Activated CD4-positive, CD25-positive, alpha-beta regulatory T cell treated with anti-CD3 and anti-CD28 coated beads, Interleukin-2, amount 50 U/mL, for 72 hours (primary cell): ENCODE measurements at regions not wholly inside any gene's neighbourhood (a gene's known extent, or its start where the extent isn't known, plus 50 kb on each side); places are given as distances from the start of the nearest gene placed in this dataset.
"Not testable (repeated sequence)": the region's sequence is repeated elsewhere in the genome, so short reads cannot be mapped to it uniquely, and the experiment has no call there.

ENCODE experiments used
- DNase-seq: peaks from one replicate; pipeline ENCODE4 v3.0.0; 2021

DNA sequence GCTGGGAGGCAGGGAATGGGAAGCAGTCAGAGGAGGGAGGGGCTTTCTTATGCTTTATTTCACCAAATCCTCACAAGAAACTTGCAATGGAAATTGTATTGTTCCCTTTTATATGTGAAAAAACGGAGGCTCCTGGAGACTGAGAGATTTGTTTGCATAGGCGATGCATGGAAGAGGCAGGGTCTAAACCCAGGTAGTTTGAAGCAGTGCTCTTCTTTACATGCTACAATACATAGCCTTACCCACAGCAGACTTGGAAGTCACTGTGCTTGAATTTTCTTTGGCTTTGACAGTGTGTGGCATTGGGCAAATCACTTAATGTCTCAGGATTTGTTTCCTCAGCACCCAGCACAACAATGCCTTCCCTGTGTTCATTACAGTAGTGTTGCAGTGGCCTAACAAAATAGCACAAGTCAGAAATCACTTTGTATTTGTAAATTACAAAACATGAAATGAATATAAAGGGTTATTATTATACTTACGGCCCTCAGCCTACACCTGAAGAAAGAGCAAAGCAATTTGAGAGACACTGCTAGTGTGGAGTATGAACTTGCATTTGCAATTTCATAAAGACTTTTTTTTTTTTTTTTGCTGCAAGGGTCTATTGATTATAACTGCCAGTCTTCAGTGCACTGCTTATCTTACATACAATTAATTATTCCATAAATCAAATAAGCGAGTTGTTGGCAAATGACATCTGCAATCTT is 646.4 kb upstream of the KCNMB2 start:
- DNase-seq: no peak

DNA sequence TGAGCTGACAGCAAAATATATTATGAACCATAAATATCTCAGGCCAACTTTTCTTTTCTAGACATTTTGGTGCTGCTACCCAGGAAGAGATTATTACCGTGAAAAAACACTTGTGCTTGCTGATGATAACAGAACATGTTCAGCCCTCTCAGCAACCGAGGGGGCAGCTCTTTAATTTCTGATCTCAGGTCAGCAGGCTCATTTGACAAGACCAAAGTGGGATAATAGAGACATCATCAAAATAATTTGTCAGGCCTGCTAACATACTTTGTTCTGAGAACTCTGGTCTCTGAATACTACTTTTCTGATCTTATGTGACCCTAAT is 645.9 kb upstream of the KCNMB2 start:
- no peak for DNase-seq

DNA sequence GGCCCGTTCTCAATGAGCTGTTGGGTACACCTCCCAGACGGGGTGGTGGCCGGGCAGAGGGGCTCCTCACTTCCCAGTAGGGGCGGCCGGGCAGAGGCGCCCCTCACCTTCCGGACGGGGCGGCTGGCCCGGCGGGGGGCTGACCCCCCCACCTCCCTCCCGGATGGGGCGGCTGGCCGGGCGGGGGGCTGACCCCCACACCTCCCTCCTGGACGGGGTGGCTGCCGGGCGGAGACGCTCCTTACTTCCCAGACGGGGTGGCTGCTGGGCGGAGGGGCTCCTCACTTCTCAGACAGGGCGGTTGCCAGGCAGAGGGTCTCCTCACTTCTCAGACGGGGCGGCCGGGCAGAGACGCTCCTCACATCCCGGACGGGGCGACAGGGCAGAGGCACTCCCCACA is 644.7 kb upstream of the KCNMB2 start:
- not testable (repeated sequence) for DNase-seq

DNA sequence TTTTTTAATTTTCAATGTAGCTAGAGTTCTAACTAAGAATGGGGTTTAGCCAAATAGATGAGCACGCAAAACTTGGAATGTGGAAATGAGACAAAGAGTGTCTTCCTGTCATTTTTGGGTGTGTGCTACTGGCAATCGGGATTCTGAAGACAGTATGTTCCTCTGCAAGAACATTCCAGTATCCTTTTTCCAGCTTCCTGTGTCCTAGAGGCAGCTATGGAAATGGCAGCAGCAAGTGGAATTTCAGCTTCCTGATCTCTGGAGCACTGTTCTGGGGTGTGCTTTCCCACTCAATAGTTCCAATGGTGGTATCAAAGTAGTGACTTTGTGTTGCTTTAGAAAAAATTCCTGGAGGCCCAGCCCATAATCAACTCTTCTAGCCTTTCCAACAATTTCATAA is 642.9 kb upstream of the KCNMB2 start:
- DNase-seq: no peak

DNA sequence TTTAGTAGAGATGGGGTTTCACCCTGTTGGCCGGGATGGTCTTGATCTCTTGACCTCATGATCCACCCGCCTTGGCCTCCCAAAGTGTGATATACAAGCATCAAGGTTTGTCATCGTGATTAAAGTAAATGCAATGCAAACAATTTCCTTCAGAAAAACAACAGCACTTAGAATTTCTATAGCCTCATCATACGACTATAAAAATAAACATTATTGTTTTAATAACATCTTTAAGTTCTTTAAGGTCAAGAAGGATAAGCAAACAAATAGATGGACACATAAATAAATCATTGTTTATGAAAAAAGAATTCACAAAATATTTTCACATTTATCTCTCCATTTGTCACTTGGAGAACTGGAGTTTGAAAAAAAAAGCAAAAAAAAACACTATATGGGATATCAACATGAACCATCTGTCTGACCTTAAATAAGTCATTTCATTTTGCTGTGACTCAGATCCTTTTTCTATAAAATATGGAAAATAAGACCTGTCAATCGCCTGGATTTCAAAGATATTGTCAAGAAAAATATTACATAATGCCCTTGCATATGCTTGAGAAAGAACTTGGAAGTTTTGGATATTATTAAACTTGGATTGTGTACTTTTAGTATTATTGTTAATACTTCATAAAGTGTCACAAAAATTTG is 642.0 kb upstream of the KCNMB2 start:
- no peak for DNase-seq

DNA sequence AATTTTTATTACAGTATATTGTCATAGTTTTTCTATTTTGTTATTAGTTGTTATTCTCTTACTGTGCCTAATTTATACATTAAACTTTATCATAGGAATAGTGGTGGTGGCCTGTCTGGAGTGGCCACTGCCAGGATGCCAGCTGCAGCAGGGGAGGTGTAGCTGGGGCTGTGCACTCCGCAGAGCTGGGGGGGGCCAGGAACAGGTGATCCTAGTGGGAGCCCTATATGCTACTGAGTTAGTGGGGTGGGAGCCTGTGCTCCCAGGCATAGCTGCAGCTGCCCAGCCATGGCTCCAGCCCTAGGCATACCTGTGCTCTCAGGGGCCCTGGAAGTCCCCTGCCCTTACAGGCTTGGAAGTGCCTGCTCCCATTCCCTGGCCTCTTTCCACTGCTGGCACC is 638.1 kb upstream of the KCNMB2 start:
- DNase-seq: no peak

DNA sequence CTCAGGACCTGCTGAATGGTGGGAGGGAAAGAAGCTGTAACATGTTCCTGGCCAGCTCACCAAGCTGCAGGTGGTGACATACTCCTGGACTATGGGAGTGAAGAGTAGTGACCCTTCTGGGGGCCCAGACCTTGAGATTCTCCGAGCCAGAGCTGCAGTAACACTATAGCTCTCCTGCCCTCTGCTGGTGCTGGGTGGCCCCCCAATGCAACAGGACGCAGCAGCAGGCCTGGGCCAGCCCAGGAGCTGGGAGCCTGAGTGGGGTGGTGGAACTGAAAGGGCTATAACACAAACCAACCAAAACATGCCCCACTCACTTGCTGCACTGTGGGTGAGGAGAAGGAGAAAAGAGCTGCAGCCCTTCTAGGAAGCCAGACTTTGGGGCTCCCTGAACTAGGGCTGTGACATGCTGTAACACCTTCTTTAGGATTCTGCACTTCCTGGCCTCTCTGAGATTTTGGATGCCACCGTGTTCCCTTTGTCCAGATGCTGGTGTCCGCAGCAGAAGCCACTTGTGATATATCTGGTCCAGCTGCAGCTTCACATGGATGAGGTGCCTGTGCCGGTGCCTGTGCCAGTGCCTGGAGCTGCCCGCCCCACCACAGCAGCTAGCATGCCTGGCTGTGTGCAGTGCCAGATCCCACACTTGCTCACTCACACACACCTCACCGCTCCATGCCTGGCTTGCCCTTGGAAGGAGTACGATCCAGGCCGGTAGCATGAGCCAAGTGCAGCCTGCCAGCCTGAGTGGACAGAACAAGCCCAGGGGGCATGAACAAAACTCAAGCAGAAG is 636.8 kb upstream of the KCNMB2 start:
- DNase-seq: no peak

DNA sequence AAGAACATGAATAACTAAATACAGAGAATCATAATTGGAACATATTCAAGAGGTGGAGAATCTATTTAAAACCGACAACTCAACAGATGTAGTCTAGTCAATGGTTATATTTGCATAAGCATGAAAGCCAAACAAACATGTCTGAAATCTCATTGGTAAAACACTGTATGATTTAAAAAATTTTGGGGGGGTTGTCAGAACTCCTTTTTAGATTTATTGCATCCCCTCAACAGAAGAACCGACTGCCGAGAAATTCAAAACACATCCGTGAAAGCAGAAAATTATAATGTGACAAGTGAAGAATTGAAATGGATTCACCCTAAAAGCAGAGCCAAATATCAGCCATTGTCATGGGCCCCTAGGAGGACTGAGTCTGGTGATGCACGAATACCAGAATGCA is 633.4 kb upstream of the KCNMB2 start:
- DNase-seq: no peak

DNA sequence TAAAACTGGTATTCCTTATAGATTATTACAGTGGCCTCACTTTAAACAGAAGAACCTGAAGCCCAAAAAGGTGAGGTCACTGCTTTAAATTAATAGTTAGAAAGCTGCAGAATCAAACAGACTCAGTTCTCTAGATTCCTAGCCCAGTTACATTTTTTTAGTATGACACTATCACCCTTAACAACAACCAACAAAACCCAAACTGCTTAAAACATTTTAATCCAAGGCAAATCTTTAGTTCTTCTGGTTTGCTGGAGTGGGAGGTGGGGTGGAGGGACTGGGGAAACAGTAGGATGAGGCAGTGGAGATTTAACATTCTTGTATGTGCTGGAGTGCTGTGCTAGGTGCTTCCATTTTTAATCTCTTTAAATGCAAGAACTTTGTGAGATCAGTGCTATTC is 631.6 kb upstream of the KCNMB2 start:
- no peak for DNase-seq

DNA sequence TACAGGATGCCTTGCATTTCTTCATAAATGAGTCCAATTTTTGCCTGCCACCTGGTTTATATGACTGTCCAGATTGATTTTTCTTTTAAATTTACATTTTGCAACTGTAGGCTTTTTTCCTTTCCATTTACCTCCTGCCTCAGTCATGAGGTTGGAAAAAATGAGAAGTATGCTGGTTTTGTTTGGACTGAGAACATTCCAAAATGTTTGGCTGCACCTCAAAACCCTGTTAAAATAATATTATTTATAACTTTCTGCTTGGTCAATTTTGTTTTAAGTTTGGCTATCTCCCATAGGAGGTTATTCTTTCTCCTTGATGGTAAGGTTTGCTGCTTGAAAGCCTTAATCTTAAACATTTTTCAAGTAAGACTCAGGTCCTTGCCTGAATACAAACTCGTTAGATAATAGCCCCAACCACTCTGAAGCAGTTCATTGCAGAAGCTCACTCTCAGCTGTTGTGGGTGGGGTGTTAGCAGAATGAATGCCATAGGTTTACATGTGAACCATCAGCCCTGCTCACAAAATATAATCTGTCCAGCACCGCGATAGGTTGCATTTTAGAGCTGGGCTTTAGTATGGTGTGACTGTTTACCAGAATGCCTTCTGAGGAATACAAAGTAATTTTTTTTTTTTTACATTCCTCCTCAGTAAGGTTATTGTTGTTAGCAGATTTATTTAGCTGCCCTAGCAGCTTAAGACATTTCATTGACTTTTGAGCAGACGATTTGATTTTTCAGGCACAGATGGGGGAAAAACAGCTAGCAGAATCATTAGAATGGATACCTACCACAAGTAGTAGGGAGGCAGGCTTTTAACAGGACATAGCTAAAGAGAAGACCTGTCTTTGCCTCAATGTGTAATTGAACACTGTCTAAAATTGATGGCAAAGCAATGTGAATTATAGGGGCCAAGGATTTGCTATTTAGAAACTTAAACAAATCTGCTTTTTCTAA is 630.8 kb upstream of the KCNMB2 start:
- no peak for DNase-seq

DNA sequence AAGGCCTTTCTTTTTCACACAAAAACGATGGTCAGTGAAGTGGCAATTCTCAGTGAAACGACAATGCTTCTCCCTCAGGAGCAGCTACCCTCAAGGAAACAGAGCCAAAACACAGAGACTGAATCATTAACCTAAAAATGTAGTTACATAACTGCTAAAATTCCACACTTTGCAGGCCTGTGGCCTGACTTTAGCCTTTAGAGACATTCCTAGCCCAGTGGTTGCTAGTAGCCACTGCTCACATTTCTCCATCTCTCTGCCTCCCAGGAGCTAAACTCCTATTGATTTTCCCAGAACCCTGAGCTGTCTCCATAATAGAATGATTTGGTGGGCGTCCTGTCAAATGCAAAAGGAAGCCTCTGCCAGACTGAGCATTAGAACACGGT is 630.1 kb upstream of the KCNMB2 start:
- DNase-seq: no peak

DNA sequence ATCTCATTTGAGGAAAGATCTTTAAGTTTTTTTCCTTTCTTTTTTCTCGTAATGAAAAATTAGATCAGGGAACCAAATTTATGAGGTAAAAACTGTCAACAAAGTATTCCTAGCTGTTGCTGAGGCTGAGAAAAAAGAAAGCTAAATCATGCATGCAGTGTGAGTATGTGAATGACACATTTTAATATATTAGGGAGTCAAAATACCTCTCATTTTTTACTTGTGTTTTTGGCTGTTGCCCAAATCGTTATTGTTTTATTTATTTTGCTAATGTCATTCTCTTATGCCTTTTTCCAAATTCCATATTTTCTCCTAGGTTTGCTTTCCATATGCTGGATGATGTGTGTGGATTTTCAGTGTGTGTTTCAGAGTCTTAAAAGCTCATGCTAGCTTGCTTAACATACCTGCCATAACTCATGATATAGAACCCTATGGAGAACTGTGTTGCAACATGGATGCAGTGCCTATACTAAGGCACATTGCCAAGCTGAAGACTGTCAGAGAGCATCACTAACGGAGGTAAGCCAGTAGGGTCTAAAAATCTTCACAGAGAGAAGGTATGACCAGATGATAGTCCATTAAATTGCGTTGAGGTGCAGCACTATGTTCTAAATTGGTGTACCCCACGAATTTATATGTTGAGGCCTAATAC is 629.5 kb upstream of the KCNMB2 start:
- no peak for DNase-seq

DNA sequence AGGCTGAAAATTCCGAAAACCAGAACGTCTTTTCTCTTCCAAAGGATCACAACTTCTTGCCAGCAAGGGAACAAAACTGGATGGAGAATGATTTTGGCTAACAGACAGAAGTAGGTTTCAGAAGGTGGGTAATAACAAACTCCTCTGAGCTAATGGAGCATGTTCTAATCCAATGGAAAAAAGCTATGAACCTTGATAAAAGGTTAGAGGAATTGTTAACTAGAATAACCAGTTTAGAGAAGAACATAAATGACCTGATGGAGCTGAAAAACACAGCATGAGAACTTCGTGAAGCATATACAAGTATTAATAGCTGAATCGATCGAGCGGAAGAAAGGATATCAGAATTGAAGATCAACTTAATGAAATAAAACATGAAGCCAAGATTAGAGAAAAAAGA is 626.7 kb upstream of the KCNMB2 start:
- DNase-seq: not testable (repeated sequence)

DNA sequence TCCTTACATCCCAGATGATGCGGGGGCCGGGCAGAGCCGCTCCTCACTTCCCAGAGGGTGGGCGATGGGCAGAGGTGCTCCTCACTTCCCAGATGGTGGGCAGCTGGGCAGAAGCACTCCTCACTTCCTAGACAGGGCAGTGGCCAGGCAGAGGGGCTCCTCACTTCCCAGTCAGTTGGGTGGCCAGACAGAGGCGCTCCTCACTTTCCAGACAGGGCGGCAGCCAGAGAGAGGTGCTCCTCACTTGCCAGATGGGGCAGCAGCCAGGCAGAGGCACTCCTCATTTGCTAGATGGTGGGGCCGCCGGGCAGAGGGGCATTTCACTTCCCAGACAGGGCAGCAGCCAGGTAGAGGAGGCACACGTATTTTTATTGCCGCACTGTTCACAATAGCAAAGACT is 622.0 kb upstream of the KCNMB2 start:
- no peak for DNase-seq

DNA sequence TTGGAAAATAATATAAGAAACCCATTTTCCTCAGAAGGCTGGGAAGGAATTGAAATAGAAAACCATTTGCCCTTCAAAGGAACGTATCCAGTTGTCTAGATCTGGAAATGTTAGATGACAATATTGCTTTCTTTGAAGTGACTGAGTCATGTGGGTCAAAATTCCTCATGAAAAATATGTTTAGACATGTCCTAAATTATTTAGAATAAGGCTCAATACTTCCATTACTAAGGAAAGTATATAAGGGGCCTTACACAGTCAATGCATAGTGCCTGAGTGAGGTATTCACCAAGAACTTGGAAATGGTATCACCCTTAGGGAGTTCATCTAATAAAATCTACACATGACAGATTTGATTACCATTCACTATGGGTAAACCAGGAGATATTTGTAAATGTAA is 619.8 kb upstream of the KCNMB2 start:
- no peak for DNase-seq

DNA sequence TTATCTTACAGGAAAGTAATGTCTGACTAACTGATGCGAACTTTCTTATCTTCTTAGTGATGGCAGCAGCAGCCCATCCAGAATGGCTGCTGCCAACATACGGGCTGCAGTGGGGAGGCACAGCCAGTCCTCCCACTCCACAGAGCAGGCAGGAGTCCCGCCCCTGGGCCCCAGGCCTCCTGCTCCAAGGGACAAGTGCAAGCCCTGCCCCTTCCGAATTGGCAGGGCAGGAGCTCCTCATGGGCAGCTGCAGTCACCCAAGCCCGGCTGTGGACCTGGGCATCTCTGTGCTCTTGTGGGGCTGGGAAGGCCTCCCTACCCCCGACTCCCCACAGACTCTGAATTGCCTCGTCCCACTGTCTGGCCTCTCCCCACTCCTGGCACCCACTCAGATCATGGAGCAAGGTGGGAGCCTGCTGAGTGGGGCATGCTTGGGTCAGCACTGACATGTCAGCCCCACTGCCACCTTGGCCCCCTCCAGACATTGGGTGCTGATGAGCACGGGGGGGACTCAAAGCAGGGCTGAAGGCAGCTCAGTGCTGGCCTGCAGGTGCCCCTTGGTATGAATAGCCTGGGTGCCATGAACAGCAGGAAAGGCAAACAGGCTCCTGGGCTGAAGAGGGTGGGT is 618.9 kb upstream of the KCNMB2 start:
- no peak for DNase-seq

DNA sequence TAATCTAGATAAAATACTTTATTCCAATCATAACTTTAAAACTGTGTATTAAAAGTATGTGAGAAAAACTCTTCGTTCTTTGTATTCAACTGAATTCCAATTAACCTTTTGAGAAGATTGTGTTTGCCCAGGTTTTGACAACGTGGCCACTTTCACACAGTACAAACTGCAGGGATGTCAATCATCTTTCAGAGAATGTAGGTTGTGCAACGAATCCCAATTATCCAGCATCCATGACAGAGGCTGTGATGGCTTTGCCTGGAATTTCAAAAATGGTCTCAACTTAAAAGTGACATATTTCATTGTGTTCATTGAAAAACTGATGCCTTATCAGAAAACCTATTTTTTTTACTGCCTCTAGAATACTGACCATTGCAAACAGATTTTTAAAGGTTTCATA is 615.1 kb upstream of the KCNMB2 start:
- no peak for DNase-seq

DNA sequence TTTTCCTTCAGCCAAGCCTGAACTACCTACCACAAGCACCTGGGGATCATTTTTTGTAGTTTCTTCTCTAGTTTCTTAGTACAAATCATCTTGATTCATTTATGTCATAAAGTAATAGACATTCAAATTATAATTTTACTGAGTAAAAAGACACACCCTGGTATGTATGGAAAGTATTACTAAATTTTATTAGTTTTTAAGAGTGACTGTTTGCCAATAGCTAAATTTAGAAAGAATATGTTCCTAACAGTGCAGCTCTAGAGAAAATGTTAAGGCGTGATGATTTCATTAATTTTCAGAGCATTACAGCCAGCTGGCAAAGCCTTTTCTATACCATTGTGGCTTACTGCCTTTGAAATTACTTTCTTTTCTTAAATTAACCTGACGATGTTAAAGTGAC is 612.0 kb upstream of the KCNMB2 start:
- no peak for DNase-seq

DNA sequence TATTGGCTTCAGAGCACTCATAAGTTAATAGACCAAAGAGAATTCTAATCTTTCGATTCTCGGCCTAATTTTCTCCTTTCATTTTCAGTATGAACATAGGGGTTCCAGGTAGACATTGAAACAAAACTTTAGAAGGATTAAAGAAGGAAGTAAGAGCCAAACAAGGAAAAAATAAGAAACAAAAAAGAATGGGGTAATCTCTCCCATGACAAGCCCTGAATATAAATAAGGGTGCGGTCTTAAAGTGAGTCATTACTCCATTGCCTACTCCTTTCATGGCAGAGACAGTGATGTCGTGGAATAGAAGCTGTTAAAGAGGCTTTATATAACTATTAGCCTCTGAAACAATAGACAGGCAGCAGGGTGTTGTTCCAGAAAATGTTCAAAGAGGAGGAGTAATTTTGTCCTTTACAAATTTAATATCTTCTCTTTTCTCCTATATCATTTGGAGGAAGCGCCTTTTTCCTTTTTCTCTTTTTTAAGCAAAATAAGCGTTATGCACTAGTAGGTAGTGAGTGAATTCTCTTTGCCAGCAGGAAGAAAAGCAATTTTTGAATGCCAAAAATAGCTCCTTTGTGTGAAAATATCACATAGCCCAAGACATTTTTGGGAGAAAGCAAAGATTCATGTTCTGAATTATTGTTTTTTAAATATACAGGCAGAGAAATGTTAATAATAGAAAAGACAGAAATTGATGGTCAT is 607.9 kb upstream of the KCNMB2 start:
- DNase-seq: no peak

DNA sequence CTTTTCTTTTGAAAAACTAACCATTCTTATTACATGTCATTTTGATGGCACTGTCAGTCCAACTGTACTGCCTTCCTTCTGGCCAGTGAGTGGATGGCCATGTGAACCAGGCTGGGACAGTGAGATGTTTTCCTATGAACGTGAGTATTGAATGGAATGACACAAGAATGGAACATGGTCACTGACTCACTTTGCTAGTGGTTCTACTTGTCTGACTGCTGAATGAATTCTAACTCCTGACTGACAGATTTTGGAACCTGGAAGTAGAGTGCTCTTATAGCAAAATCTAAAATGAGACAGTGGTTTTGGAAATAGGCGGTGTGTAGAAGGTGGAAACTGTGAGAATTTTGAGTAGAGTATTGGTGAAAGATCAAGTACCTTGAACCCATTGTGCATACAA is 606.9 kb upstream of the KCNMB2 start:
- no peak for DNase-seq

DNA sequence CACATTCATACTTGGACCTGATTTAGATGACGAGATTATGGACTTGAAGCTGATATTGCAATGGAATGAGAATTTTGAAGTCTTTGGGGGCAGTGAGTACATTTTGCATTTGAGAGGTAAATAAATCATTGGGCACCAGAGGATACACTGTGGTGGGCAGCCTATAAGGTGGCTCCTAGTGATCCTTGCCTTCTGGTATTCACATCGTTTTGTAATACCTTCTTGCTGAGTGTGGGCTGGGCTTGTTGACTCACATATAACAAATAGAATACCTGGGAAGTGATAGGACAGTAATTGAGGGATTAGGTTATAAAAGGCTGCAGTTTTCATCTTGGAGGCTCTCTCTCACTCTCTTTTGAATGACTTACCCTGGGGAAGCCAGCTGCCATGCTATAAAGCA is 605.5 kb upstream of the KCNMB2 start:
- DNase-seq: no peak

DNA sequence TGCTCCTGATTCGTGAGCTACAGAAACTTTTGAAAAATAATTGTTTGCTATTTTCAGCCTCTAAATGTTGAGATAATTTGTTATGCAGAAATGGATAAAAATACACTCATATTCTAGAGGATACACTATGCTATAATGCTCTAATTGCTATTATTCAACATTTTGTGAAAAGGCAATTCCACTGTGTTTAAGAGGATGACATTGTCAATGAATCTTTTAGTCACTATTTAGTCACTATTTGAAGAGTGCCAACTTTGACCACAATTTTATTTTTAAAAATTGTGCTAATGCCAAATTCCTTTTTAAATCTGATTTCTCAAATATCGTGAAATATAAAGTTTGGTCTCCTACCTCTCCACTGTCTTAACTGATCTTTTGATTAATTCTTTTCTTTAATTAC is 604.9 kb upstream of the KCNMB2 start:
- DNase-seq: no peak
